ENCODE measurements at regions not wholly inside any gene's neighbourhood (a gene's known extent, or its start where the extent isn't known, plus 50 kb on each side); places are given as distances from the start of the nearest gene placed in this dataset.
"Not testable (repeated sequence)": the region's sequence is repeated elsewhere in the genome, so short reads cannot be mapped to it uniquely, and the experiment has no call there.

DNA sequence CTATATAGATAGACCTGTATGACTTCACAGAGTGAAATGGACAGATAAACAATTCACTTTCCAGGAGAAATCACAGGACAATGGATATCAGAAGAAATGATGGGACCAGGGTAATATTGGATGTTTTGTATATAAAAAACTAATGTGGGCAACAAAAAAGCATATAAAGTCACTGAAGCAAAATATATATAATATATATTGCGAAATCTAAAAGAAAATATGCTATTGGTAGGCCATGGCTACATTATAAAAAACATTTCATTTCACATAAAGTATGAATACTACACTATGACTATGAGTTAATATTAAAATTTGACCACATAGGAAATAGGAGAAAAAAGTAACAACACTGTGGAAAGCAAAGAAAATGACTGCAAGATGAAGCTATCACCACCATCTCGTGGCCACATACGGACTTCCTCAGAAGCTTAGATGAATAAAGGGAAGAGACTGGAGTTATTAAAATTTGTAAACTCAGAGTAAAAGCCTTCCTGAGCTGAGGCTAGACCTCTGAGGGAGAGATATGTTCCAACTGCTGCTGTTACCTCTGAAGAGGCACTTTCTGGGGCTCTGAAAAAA is 115.8 kb downstream of the SYT15B start:
- not testable (repeated sequence) for H3K4me3 ChIP-seq (ENCODE audit: low read depth, low read length)
- peak; percentile 19 for DNase-seq (ENCODE audit: low read depth)

DNA sequence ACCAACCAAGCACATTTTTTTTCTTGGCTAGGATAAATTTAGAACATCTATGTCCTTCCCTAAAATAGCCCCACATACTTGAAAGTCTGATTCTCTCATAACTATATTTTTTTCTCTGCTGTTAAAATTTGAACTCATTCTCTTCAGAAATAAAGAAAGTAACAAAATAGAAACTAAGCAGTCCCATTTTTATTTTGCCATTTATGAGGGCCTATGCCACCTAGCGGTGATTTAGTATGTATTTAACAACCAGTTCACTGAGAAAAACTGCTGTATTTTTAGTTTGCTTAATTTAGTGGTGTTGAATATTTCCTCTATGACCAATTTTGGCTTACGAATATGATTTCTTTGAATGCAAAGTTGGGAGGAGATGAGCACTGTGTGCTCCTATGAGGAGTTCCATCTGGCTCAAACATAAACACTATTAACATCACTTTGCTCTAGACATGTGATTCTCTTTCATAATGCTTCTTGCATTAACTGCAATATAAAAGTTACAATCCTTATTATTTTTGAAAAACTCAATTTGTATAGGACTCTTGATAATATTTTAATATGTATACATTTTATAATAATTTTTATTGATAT is 116.6 kb downstream of the SYT15B start:
- TF ChIP-seq, protein P1, sequence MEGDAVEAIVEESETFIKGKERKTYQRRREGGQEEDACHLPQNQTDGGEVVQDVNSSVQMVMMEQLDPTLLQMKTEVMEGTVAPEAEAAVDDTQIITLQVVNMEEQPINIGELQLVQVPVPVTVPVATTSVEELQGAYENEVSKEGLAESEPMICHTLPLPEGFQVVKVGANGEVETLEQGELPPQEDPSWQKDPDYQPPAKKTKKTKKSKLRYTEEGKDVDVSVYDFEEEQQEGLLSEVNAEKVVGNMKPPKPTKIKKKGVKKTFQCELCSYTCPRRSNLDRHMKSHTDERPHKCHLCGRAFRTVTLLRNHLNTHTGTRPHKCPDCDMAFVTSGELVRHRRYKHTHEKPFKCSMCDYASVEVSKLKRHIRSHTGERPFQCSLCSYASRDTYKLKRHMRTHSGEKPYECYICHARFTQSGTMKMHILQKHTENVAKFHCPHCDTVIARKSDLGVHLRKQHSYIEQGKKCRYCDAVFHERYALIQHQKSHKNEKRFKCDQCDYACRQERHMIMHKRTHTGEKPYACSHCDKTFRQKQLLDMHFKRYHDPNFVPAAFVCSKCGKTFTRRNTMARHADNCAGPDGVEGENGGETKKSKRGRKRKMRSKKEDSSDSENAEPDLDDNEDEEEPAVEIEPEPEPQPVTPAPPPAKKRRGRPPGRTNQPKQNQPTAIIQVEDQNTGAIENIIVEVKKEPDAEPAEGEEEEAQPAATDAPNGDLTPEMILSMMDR (conservative IDR thresholded peaks at IDR 0.05; ENCODE audit: low read depth, low read length), result peak; percentile 18
- not testable (repeated sequence) for DNase-seq (ENCODE audit: low read depth); H3K4me3 ChIP-seq (ENCODE audit: low read depth, low read length)

DNA sequence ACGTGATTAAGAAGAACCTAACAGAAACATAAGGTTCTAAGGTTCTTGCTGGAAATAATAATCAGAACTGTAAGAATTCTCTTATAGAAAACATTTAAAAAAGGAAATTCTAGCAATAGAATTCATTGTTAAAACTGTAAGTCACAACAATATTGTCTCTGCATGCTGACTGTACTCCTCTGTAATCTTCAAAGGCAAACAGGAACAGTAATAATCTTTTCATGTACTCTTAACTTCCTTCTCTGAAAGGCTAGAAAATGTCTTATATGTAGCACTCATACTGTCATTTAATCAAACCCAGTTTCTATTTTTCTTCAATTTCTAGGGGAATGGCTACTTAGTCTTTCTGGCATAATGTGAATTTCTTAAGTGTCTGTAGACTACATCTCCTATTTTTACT is 103.5 kb upstream of the AGAP9 start:
- not testable (repeated sequence) for H3K4me3 ChIP-seq (ENCODE audit: low read depth, low read length); DNase-seq (ENCODE audit: low read depth)

DNA sequence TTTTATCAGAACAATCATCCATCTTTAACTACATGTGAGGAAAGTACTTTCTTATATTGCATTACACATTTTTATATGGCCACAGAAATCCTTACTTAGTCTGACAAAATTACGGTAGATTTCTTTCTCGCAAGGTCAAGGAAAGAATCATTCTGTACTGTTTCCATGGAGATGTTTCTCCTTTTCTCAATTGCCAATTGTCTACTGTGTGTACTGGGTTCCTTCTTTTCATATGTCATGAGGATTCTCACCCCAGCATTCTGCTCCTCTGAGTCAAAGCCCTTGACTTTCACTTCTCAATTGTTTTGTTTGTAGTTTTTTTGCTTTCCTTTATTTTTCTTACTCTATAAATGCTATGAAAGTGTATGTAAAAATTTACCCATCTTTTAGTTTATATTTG is 99.3 kb upstream of the AGAP9 start:
- peak; percentile 59 for DNase-seq (ENCODE audit: low read depth)
- H3K4me3 ChIP-seq (ENCODE audit: low read depth, low read length), result not testable (repeated sequence)

DNA sequence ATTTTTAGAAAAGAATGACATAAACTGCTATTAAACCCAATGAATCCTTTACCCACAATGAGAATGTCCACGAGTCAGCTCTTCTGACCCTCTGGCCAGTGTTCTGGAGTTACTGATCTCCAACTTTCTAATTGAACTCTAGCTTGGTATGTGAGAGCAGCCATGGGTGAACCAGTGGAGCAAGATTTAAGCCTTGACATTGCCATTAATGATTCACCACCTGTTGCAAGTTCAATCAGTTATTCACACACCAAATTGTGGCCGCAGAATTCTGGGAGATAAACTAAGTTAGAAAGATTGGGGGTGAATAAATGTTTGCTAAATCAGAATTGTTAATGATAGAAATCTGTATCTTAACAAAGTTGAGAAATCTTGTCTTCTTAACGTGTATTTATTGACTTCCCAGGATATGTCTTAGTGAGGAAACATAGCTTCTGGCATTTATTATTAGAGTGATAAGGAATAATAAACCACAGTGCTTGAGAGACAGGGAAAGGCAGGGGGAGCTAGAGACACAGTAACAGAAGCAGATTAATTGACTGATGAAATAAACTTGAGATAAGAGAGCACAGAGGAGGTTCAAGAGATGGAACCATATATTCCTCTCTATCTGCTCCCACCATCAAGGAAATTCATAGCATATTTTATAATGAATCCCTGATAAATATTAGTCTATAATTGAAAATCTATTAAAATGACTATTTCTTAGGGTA is 96.0 kb upstream of the AGAP9 start:
- peak; percentile 55 for DNase-seq (ENCODE audit: low read depth)
- H3K4me3 ChIP-seq (ENCODE audit: low read depth, low read length), result not testable (repeated sequence)

DNA sequence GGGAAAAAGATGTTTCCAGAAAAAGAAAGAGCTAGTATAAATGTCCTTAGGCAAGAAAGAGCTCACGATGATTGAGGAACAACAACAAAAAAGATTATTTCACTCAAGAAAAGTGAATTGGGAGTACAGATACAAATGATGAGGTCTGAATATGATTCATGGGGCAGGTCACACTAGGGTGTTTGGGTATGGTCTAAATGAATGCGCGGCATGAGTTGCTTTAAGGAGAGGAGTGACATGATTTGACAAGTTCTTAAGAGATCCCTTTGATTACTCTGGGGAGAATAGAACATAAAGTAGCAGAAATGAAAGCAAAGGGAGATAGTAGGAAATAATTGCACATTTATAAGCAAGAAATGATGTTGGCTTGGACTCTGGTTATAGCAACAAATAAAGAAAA is 85.9 kb upstream of the AGAP9 start:
- DNase-seq (ENCODE audit: low read depth); H3K4me3 ChIP-seq (ENCODE audit: low read depth, low read length): not testable (repeated sequence)

DNA sequence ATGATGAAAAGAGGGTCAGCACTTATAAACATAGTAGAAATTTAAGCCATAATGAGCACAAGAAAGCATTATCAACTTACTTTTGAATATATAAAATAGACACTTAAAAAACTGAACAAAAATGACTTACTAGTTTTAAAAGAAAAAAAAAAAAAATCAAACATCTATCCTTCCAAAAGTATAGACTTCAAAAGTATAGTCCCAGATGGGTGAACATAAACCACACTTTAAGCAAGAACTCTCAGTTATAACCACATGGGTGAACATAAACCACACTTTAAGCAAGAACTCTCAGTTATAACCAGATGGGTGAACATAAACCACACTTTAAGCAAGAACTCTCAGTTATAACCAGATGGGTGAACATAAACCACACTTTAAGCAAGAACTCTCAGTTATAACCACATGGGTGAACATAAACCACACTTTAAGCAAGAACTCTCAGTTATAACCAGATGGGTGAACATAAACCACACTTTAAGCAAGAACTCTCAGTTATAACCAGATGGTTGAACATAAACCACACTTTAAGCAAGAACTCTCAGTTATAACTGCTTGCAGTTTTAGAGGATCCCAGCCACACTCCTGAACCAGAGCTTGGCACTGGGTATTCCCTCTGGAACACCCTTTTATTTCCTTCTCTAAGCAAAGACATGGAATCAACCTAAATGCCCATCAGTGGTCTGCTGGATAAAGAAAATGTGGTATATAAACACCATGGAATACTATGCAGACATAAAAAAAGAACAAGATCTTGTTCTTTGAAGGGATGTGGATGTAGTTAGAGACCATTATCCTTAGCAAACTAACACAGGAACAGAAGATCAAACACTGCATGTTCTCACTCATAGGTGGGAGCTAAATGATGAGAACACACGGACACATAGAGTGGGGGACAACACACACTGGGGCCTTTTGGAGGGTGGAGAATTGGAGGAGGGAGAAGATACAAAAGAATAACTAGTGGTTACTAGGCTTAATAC is 82.6 kb upstream of the AGAP9 start:
- DNase-seq (ENCODE audit: low read depth); H3K4me3 ChIP-seq (ENCODE audit: low read depth, low read length): not testable (repeated sequence)

DNA sequence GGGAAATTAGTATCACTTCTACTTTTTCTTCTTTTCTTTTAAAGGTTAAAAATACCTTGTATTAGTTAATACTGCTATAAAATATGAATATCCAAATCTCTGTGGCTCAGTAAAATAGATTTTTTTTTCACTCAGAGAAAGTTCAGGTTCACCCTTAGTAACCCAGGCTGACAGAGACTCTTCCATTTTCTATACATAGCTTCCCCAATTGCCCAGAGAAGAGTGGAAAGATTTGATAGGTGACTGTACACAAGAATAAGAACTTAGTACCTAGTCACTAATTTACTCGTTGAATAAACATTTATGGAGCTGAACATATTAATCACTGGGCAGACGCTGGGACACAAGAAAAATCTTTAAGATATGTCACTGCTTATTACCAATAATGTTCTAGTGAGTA is 77.2 kb upstream of the AGAP9 start:
- not testable (repeated sequence) for DNase-seq (ENCODE audit: low read depth)

DNA sequence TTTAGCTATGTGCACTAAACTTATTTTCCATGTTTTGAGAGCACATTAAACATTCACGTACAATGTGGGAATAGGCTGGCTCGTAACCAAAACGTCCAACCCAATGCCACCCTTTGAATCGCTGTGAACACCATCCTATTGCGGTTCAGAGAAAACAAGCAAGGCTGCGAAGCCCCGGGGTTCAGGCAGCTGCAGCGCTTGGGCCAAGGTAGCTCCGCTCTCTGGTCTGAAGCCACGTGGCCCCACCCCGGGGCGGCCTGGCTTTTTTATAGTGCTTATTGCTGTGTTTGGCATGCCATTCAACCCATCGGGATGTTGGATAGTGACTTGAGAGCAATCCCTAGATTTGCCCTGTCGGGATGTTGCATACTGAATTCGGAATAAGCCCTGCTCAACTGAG is 76.7 kb upstream of the AGAP9 start:
- DNase-seq (ENCODE audit: low read depth); H3K4me3 ChIP-seq (ENCODE audit: low read depth, low read length): not testable (repeated sequence)

More for the DNA sequence above, 77.2 kb upstream of the AGAP9 start:
- H3K4me3 ChIP-seq (ENCODE audit: low read depth, low read length), result not testable (repeated sequence)

DNA sequence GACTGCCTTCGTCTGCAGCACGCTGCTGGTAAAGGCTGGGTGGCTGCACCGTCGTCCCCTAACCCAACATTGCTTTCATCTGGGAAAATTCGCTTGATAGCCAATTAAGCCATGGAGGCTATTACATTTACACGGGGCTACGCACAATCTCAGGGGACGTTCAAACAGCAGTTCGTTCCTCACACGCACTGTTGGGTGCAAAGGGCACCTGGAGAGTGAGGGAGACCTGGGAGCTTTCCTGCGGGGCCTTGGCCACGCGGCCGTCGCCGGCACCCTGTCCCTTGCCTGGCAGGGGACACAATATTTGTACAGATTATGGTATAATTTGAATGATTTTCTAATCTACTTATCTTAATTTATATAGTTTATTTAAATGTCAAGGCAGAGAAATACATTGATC is 76.2 kb upstream of the AGAP9 start:
- H3K4me3 ChIP-seq (ENCODE audit: low read depth, low read length); DNase-seq (ENCODE audit: low read depth): not testable (repeated sequence)

DNA sequence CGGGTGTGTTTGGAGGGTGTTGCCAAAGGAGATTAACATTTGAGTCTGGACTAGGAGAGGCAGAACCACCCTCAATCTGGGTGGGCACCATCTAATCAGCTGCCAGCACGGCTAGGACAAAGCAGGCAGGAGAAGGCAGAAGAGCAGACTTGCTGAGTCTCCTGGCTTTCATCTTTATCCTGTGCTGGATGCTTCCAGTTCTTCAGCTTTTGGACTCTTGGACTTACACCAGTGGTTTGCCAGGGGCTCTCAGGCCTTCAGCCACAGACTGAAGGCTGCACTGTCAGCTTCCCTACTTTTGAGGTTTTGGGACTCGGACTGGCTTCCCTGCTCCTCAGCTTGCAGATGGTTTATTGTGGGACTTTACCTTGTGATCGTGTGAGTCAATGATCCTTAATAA is 70.4 kb upstream of the AGAP9 start:
- H3K4me3 ChIP-seq (ENCODE audit: low read depth, low read length); DNase-seq (ENCODE audit: low read depth): not testable (repeated sequence)

DNA sequence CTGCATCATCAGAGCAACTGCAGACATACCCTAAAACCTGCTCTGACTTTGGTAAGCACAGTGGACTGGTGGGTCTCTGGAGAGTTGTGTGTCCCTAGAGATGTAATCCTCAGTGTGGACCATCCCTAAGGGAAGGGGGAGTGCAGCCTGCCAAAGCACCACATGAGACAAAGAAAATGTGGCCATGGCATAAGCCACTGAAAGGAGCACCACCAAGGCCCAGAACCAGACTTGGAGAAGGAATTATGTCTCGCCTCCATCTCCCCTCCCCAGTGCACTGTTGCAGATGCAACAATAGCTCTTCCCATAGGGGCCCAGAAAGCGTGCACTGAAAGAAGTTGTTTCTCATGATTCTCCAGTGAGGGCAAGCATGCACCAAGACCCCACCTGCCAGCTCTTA is 69.7 kb upstream of the AGAP9 start:
- DNase-seq (ENCODE audit: low read depth); H3K4me3 ChIP-seq (ENCODE audit: low read depth, low read length): not testable (repeated sequence)

DNA sequence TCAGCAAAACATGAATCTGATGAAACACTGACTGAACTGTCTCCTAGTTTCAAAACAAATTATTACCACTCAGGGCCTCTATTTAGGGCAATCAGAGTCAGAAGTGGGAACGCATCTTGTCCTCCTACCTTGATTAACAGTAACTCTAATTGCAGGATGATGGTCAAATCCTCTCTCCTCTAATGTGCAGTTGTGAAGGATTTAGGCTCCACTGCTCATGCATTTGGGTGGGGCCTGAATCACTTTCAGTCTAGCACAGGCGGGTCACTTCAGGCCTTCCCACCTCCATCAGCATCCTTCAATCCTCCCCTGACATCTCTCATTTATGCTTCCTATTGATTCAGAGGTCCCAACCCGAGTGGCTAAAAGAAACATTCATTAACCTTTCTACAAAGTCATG is 67.5 kb upstream of the AGAP9 start:
- DNase-seq (ENCODE audit: low read depth); H3K4me3 ChIP-seq (ENCODE audit: low read depth, low read length): not testable (repeated sequence)

DNA sequence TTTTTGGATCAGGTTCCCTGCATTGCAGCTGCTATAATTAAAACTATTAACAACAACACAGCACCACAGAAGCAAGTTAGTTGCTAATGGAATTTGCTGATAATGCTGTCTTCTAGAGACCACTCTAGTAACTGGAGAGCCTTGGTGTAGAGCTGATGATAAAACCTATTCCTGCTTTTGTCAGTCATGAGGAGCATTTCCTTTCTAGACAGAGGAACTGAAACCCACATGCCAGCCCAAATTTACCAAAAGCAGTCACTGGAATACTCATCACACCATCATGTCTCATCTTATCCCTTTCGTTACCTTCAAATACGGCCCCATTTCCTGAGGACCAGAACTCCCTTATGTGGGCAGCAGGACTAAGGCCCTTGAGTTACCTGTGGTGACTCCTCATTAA is 67.1 kb upstream of the AGAP9 start:
- not testable (repeated sequence) for DNase-seq (ENCODE audit: low read depth)

DNA sequence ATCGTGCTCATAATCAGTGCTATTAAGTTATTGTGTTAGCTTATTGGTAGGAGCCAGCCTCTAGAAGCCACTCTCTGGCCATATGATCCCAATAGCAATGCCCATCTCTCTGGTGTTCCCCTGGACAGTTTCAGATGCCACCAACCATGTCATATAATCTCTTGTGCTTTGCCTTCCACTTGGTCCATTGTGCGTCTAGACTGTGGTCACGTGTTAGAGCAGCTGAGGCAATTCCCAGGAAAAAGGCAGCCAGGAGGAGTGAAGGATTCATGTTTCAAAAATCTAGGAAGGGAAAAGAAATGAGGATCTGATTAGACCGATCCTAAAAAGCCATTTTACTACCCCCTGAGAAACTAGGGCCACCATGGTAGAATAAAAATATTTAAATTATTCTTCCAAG is 58.6 kb upstream of the AGAP9 start:
- not testable (repeated sequence) for DNase-seq (ENCODE audit: low read depth); H3K4me3 ChIP-seq (ENCODE audit: low read depth, low read length)

More for the DNA sequence above, 67.1 kb upstream of the AGAP9 start:
- not testable (repeated sequence) for H3K4me3 ChIP-seq (ENCODE audit: low read depth, low read length)

DNA sequence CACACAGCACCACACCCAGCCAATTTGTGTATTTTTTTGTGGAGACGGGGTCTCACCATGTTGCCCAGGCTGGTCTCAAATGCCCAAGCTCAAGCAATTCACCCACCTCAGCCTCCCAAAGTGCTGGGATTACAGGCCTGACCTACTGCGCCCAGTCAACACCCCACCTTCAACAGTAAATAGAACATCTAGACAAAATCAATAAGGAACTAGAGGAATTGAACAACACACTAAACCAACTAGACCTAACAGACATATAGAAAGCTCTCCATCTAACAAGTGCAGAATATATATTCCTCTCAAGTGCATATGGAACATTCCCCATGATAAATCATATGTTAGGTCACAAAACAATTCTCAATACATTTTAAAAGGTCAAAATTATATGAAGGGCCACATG is 56.6 kb upstream of the AGAP9 start:
- not testable (repeated sequence) for DNase-seq (ENCODE audit: low read depth); H3K4me3 ChIP-seq (ENCODE audit: low read depth, low read length)

DNA sequence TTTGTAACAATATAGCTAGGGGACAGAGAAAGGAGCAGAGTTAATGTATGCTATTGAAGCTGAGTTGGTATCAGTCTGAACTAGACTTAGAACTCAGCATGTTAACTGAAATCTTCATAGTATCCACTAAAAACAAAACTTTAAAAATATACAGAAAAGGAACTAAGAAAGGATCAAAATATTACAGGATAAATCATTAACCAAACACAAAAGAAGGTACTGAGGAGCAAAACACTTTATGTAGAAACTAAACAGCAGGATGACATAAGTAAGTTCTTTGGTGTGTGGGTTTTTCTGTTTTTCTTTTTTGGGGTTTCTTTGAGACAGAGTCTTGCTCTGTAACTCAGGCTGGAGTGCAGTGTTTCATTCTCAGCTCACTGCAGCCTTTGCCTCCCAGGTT is 55.1 kb upstream of the AGAP9 start:
- DNase-seq (ENCODE audit: low read depth); H3K4me3 ChIP-seq (ENCODE audit: low read depth, low read length): not testable (repeated sequence)
